Activated CD8-positive, alpha-beta T cell treated with anti-CD3 and anti-CD28 coated beads for 36 hours (primary cell): ENCODE measurements at regions not wholly inside any gene's neighbourhood (a gene's known extent, or its start where the extent isn't known, plus 50 kb on each side); places are given as distances from the start of the nearest gene placed in this dataset.

Source experiments
- ATAC-seq: fragments of 200-7000 bp; cut with Tn5 transposase; one replicate; pipeline ENCODE4 v1.10.0; 2021; ENCODE audit warnings: mild to moderate bottlenecking, moderate library complexity
- CTCF ChIA-PET: fragments of 350-600 bp; sonication (Branson Sonifier 250); formaldehyde crosslinking; loops from one replicate; lab custom pipeline; 2021; ENCODE audit warnings: antibody characterized with exemption; lab: Charles Lee
- POLR2A ChIA-PET: fragments of 350-600 bp; sonication (Branson Sonifier 250); formaldehyde crosslinking; loops from one replicate; lab custom pipeline; 2021; ENCODE audit warnings: antibody characterized with exemption; lab: Charles Lee
- DNase-seq: peaks from one replicate; pipeline ENCODE4 v3.0.0-alpha.2; 2020
- H3K27ac Mint-ChIP-seq: one replicate; pipeline ENCODE4 v1.8.0; 2021; ENCODE audit warnings: mild to moderate bottlenecking, mixed read lengths
- H3K27me3 Mint-ChIP-seq: one replicate; pipeline ENCODE4 v1.8.0; 2021; ENCODE audit warnings: mixed read lengths
- H3K36me3 Mint-ChIP-seq: one replicate; pipeline ENCODE4 v1.8.0; 2021; ENCODE audit warnings: low read depth, mixed read lengths
- H3K4me1 Mint-ChIP-seq: one replicate; pipeline ENCODE4 v1.8.0; 2021; ENCODE audit warnings: low read depth, mixed read lengths
- H3K4me3 Mint-ChIP-seq: one replicate; pipeline ENCODE4 v1.8.0; 2021; ENCODE audit warnings: mild to moderate bottlenecking, moderate library complexity, mixed read lengths
- H3K9me3 Mint-ChIP-seq: one replicate; pipeline ENCODE4 v1.8.0; 2021; ENCODE audit warnings: mixed read lengths
- intact Hi-C: fragments of 100-400 bp; cut with micrococcal nuclease; formaldehyde crosslinking; loops from one replicate; pipeline ENCODE4 v1.10.0; 2022
- TF ChIP-seq, protein P1 (sequence below): fragments of 200-600 bp; IDR thresholded peaks from one replicate; pipeline ENCODE4 v1.8.0; 2022; ENCODE audit warnings: antibody characterized with exemption, mild to moderate bottlenecking

DNA sequence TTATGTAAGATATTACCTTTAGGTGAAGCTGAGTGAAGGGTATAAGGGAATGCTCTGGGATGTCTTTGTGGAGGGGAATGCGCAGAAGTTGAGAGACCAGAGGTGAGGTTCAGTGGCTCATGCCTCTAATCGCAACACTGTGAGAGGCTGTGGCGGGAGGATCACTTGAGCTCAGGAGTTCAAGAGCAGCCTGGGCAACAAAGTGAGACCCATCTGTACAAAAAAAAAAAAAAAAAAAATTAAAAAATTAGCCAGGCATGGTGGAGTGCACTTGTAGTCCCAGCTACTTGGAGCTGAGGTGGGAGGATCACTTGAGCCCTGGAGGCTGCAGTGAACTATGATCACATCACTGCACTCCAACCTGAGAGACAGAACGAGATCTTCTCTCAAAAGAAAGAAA, 57.3 kb upstream of the SP3 start:
- H3K27ac Mint-ChIP-seq = no peak overlapping the region
- DNase-seq (no peak), ATAC-seq (no peak)
- peaks cover 5% of the 10 kb centered on the region for H3K4me1 Mint-ChIP-seq
- H3K4me3 Mint-ChIP-seq = no peak overlapping the region
- no peaks in the 10 kb centered on the region for H3K9me3 Mint-ChIP-seq
- H3K27me3 Mint-ChIP-seq = no peaks in the 10 kb centered on the region
- ChIA-PET CTCF (no interaction called here), POLR2A (no interaction called here)
- intact Hi-C loops = no loop called here
- TF ChIP-seq, protein P1, sequence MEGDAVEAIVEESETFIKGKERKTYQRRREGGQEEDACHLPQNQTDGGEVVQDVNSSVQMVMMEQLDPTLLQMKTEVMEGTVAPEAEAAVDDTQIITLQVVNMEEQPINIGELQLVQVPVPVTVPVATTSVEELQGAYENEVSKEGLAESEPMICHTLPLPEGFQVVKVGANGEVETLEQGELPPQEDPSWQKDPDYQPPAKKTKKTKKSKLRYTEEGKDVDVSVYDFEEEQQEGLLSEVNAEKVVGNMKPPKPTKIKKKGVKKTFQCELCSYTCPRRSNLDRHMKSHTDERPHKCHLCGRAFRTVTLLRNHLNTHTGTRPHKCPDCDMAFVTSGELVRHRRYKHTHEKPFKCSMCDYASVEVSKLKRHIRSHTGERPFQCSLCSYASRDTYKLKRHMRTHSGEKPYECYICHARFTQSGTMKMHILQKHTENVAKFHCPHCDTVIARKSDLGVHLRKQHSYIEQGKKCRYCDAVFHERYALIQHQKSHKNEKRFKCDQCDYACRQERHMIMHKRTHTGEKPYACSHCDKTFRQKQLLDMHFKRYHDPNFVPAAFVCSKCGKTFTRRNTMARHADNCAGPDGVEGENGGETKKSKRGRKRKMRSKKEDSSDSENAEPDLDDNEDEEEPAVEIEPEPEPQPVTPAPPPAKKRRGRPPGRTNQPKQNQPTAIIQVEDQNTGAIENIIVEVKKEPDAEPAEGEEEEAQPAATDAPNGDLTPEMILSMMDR = no peak
- no peaks in the 10 kb centered on the region for H3K36me3 Mint-ChIP-seq

DNA sequence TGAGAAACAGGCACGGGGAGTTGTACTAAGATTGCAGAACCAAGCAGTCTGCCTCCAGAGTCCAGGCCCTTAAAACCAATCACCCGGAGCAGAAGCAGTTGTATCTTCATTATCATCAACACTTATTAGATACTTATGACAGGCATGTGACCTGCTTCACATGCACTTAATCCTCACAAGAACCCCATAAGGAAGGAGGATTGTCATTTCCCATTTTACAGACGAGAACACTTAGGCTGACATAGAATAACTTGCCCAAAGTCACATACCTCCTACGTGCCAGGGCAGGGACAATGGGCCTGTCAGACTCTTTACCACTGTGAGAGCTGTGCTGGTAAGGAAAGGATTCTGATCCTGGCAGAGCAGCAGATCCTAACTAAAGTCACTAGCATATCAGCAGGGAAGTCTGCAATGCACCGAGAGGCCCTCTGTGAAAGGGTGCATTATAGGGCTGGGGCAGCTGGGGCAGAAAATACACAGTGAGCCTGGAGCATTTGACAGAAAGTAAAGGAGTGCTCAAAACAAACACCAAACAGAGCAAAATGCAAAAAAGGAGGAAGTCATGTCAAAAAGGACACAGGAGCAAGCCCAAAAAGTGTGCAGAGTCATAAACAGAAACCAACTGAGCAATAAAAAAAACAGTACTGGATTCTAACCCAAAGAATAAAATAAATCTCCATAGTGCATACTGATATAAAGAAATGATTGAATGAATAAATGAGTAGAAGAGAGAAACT, 55.9 kb upstream of the SP3 start:
- TF ChIP-seq, protein P1 = no peak
- H3K4me1 Mint-ChIP-seq = peaks cover 5% of the 10 kb centered on the region
- POLR2A ChIA-PET = no interaction called here
- H3K36me3 Mint-ChIP-seq = no peaks in the 10 kb centered on the region
- intact Hi-C loops = no loop called here
- DNase-seq (no peak), ATAC-seq (no peak)
- CTCF ChIA-PET = no interaction called here
- H3K27me3 Mint-ChIP-seq = no peaks in the 10 kb centered on the region
- H3K27ac Mint-ChIP-seq = no peak overlapping the region
- H3K4me3 Mint-ChIP-seq = no peak overlapping the region
- no peaks in the 10 kb centered on the region for H3K9me3 Mint-ChIP-seq

DNA sequence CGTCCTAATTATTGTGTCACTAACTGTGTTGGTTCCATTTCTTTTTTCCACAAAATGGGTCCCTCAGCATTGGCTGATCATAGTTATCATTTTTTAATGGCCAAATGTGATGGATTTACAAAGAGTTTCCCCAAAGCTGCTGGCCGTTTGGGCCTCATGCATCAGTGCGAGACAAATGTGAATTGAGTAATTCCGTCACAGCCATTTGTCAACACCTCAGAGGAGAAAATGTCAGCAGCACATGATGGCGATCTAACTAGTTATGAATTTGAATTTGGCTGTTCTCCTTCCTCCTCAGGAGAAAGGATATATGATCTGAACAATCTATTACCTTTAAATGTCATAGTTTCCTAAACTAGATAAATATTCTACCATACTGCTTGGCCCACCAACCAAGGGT, 54.9 kb upstream of the SP3 start:
- H3K4me3 Mint-ChIP-seq = no peak overlapping the region
- no peaks in the 10 kb centered on the region for H3K9me3 Mint-ChIP-seq
- TF ChIP-seq, protein P1 = no peak
- intact Hi-C loops = no loop called here
- no peak overlapping the region for H3K27ac Mint-ChIP-seq
- peaks cover 5% of the 10 kb centered on the region for H3K4me1 Mint-ChIP-seq
- no peaks in the 10 kb centered on the region for H3K36me3 Mint-ChIP-seq
- CTCF ChIA-PET = no interaction called here
- POLR2A ChIA-PET = no interaction called here
- DNase-seq (no peak), ATAC-seq (no peak)
- no peaks in the 10 kb centered on the region for H3K27me3 Mint-ChIP-seq

DNA sequence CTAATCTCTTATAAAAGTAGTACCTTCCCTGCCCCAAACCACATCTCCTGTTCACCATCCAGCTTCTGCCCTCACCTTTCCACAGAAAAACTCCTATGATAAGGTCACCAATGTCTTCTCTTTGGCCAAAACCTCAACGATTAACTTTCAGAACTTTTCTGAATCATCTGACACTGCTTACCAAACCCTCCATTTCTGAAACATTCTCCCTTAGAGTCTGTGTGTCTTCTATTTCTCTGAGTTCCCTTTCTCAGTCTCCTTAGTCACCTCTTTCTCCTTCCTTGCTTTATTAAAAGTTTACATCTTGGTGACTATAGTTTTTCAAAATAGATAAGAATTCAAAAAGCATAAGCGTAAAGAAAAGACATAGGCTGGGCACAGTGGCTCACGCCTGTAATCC, 51.3 kb upstream of the SP3 start:
- no peak for ATAC-seq
- intact Hi-C loops = no loop called here

DNA sequence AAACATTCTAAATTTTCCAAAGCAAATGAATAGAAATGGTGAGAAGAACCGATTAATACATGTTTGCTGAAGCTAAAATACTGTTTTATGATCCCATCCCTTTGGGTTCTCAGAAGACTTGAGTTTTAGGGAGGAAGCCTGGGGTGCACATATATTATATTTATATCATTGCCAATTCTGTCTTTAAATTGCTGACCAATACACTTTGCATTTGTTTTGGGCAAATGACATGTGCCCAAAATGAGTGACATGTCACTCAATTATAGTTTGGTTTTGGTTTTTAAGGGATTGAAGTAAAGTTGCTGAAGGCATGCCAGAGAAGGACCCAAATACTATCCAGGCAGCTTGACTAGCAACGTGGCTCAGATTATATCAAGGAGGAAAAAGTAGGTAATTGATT, 50.3 kb upstream of the SP3 start:
- ChIA-PET CTCF (interaction anchor here (1.0 kb wide), 1 partner anchor 20 kb away, joined by 3 read pairs; no protein-coding TSS in a partner anchor), POLR2A (no interaction called here)
- peaks cover 8% of the 10 kb centered on the region for H3K4me1 Mint-ChIP-seq
- peaks cover 3% of the 10 kb centered on the region for H3K27me3 Mint-ChIP-seq
- H3K9me3 Mint-ChIP-seq = no peaks in the 10 kb centered on the region
- intact Hi-C loops = no loop called here
- H3K36me3 Mint-ChIP-seq = no peaks in the 10 kb centered on the region
- ATAC-seq (no peak), DNase-seq (no peak)
- TF ChIP-seq, protein P1 = no peak
- no peak overlapping the region for H3K27ac Mint-ChIP-seq
- H3K4me3 Mint-ChIP-seq = no peak overlapping the region

More for the DNA sequence above, 51.3 kb upstream of the SP3 start:
- no peak overlapping the region for H3K27ac Mint-ChIP-seq
- no peak for DNase-seq
- no peaks in the 10 kb centered on the region for H3K9me3 Mint-ChIP-seq
- peaks cover 8% of the 10 kb centered on the region for H3K4me1 Mint-ChIP-seq
- no peaks in the 10 kb centered on the region for H3K27me3 Mint-ChIP-seq
- CTCF ChIA-PET = interaction anchor here (0.6 kb wide), 1 partner anchor 328 kb away, joined by 4 read pairs; no protein-coding TSS in a partner anchor
- TF ChIP-seq, protein P1 = no peak
- H3K4me3 Mint-ChIP-seq = no peak overlapping the region
- no peaks in the 10 kb centered on the region for H3K36me3 Mint-ChIP-seq
- POLR2A ChIA-PET = no interaction called here
